ENCODE measurements at regions not wholly inside any gene's neighbourhood (a gene's known extent, or its start where the extent isn't known, plus 50 kb on each side); places are given as distances from the start of the nearest gene placed in this dataset.
"Not testable (repeated sequence)": the region's sequence is repeated elsewhere in the genome, so short reads cannot be mapped to it uniquely, and the experiment has no call there.

DNA sequence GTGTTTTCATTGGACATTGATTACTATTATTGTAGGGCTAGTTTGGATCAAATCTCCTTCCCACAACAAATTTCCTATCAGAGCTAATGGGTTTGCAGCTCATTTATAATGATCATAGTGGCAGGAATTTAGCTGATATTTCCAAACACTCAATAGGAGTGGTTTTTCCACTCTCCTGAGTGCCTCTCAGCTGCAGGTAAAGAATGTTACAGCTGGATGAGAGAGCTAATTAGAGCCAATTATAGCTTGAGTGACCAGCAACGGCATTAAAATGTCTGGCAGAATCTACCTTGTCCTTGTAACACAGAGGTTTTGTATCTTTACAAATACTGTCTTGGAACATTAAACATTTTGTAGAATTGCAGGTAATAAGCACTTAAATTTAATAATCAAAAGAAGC, 602.8 kb upstream of the EPHA5 start:
- ATAC-seq, result no peak
- Histone ChIP-seq H3K4me3 (no peak overlapping the region), H3K9me3 (no peaks in the 10 kb centered on the region), H3K27ac (no peak overlapping the region), H3K4me1 (no peaks in the 10 kb centered on the region), H3K36me3 (replicated peaks in 1 of 2; ENCODE audit: insufficient read depth in 1 of 2, low read depth in 2 of 2) (no peaks in the 10 kb centered on the region), H3K27me3 (no peaks in the 10 kb centered on the region)
- WGBS, 2 donors, result 9 to 23% methylated on average over 1 of the region's 1 CpG
- no peak for DNase-seq
- TF ChIP-seq, protein P1, sequence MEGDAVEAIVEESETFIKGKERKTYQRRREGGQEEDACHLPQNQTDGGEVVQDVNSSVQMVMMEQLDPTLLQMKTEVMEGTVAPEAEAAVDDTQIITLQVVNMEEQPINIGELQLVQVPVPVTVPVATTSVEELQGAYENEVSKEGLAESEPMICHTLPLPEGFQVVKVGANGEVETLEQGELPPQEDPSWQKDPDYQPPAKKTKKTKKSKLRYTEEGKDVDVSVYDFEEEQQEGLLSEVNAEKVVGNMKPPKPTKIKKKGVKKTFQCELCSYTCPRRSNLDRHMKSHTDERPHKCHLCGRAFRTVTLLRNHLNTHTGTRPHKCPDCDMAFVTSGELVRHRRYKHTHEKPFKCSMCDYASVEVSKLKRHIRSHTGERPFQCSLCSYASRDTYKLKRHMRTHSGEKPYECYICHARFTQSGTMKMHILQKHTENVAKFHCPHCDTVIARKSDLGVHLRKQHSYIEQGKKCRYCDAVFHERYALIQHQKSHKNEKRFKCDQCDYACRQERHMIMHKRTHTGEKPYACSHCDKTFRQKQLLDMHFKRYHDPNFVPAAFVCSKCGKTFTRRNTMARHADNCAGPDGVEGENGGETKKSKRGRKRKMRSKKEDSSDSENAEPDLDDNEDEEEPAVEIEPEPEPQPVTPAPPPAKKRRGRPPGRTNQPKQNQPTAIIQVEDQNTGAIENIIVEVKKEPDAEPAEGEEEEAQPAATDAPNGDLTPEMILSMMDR (IDR thresholded peaks at IDR 0.05), result no peak
- TF ChIP-seq POLR2A (IDR thresholded peaks at IDR 0.05), result no peak
- intact Hi-C loops (cut with DNase I), result no loop called here

DNA sequence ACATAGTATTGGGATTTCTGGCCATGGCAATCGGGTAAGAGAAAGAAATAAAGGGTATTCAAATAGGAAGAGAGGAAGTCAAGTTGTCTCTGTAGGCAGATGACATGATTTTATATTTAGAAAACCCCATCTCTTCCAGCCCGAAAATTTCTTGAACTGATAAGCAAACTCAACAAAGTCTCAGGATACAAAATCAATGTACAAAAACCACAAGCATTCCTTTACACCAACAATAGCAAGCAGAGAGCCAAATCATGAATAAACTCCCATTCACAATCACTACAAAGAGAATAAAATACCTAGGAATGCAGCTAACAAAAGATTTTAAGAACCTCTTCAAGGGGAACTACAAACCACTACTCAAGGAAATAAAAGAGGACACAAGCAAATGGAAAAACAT, 600.1 kb upstream of the EPHA5 start:
- intact Hi-C loops (cut with DNase I), result not testable (repeated sequence)

DNA sequence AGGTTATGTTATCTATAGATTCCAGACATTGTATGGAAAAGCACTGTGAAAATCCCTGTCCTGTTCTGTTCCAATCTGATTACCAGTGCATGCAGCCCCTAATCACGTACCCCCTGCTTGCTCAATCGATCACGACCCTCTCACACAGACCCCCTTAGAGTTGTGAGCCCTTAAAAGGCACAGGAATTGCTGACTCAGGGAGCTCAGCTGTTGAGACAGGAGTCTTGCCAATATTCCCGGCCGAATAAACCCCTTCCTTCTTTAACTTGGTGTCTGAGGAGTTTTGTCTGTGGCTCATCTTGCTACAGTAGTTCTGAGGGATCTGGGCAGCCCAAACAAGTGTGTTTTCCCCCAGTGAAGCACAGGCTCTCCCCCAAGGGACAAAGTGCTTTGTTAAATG, 596.3 kb upstream of the EPHA5 start:
- H3K4me3 ChIP-seq; DNase-seq; H3K36me3 ChIP-seq (replicated peaks in 1 of 2; ENCODE audit: insufficient read depth in 1 of 2, low read depth in 2 of 2); ATAC-seq; intact Hi-C loops (cut with DNase I); H3K27me3 ChIP-seq; H3K9me3 ChIP-seq; H3K27ac ChIP-seq; H3K4me1 ChIP-seq: not testable (repeated sequence)
- WGBS, 2 donors, result 65 to 84% methylated on average over 5 of the region's 5 CpGs

More for the DNA sequence above, 600.1 kb upstream of the EPHA5 start:
- not testable (repeated sequence) for DNase-seq; H3K9me3 ChIP-seq; H3K27ac ChIP-seq; H3K4me1 ChIP-seq; H3K36me3 ChIP-seq (replicated peaks in 1 of 2; ENCODE audit: insufficient read depth in 1 of 2, low read depth in 2 of 2); ATAC-seq; H3K4me3 ChIP-seq; H3K27me3 ChIP-seq
- WGBS, 2 donors, result 44 to 45% methylated on average over 2 of the region's 2 CpGs

DNA sequence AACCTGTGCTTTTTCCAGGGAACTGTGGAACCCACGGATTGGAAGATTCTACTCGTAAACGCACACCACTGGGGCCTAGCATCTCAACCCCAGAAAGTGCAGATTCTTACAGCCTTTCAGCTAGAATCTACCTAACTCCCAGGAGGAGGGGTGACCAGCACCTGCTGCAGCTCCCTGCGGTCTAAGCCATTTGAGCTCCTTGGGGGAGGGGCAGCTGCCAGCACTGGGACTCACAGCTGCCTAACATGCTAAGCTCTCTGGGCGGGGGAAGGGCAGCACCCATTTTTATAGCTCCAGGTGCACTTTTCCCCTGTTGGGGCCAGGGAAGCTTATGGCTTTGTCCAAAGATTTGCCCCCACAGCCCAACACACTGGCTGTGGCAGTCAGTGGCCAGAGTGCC, 595.7 kb upstream of the EPHA5 start:
- H3K9me3 ChIP-seq, result no peaks in the 10 kb centered on the region
- no peaks in the 10 kb centered on the region for H3K4me1 ChIP-seq
- no peak for DNase-seq
- 72 to 79% methylated on average over 3 to 5 of the region's 5 CpGs for whole genome bisulfite sequencing, 2 donors
- no peaks in the 10 kb centered on the region for H3K36me3 ChIP-seq (replicated peaks in 1 of 2; ENCODE audit: insufficient read depth in 1 of 2, low read depth in 2 of 2)
- no peak overlapping the region for H3K27ac ChIP-seq
- intact Hi-C loops (cut with DNase I), result no loop called here
- no peaks in the 10 kb centered on the region for H3K27me3 ChIP-seq
- TF ChIP-seq POLR2A (IDR thresholded peaks at IDR 0.05), result no peak
- TF ChIP-seq, protein P1 (IDR thresholded peaks at IDR 0.05), result no peak
- no peak overlapping the region for H3K4me3 ChIP-seq
- ATAC-seq, result no peak

DNA sequence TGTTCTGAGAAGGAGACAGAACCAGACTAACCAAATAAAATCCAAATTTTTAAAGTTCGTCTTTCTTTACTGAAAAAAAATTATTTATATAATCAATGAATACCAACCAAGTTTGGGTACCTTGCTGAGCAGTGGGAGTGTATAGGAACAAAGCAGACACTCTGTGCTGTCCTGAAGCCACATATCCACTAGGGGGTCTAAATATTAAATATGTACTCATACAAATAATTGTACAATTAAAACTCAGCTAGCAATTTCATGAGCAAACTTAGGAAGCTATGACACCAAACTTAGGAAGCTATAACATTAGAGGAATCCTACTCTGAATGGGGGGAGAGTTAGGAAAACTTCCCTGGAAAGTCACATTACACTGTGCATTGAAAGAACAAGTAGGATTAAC, 582.0 kb upstream of the EPHA5 start:
- Histone ChIP-seq H3K36me3 (replicated peaks in 1 of 2; ENCODE audit: insufficient read depth in 1 of 2, low read depth in 2 of 2) (no peaks in the 10 kb centered on the region), H3K27ac (no peak overlapping the region), H3K4me1 (no peaks in the 10 kb centered on the region), H3K27me3 (no peaks in the 10 kb centered on the region), H3K4me3 (no peak overlapping the region), H3K9me3 (no peaks in the 10 kb centered on the region)
- TF ChIP-seq, protein P1 (IDR thresholded peaks at IDR 0.05), result no peak
- no peak for TF ChIP-seq POLR2A (IDR thresholded peaks at IDR 0.05)
- ATAC-seq (no peak), DNase-seq (no peak)
- 51 to 61% methylated on average over 1 of the region's 1 CpG for WGBS, 2 donors
- intact Hi-C loops (cut with DNase I), result no loop called here

DNA sequence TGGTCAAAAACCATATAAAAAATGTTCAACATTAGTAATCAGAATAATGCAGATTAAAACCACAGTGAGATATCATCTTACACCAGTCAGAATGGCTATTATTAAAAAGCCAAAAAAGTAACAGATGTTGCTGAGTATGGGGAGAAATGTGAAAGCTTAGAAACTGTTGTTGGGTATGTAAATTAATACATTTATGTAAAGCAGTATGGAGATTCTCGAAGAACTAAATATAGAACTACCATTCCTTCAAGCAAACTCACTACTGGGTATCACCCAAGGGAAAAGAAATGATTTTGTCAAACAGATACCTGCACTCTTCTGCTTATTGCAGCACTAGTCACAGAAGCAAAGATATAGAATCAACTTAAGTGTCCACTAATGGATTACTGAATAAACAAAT, 576.4 kb upstream of the EPHA5 start:
- no peak for ATAC-seq
- H3K4me3 ChIP-seq, result no peak overlapping the region
- no peaks in the 10 kb centered on the region for H3K36me3 ChIP-seq (replicated peaks in 1 of 2; ENCODE audit: insufficient read depth in 1 of 2, low read depth in 2 of 2)
- 0% methylated on average over 1 of the region's 1 CpG for WGBS, 2 donors
- no peaks in the 10 kb centered on the region for H3K27me3 ChIP-seq
- intact Hi-C loops (cut with DNase I), result no loop called here
- no peaks in the 10 kb centered on the region for H3K4me1 ChIP-seq
- H3K27ac ChIP-seq, result no peak overlapping the region
- TF ChIP-seq, protein P1 (IDR thresholded peaks at IDR 0.05), result no peak
- no peak for TF ChIP-seq POLR2A (IDR thresholded peaks at IDR 0.05)
- DNase-seq, result no peak
- H3K9me3 ChIP-seq, result no peaks in the 10 kb centered on the region
